HG03196 (cell line): ENCODE measurements at regions not wholly inside any gene's neighbourhood (a gene's known extent, or its start where the extent isn't known, plus 50 kb on each side); places are given as distances from the start of the nearest gene placed in this dataset.
A peak's percentile ranks its signal among the peaks of the same experiment; 100 is the strongest.

Source experiments
- ATAC-seq: cut with Tn5 transposase; IDR thresholded peaks from one replicate; pipeline ENCODE4 v1.9.1; 2021; ENCODE audit not compliant: unreplicated experiment

- ATAC-seq, result no peak
Measured at GRCh38 chr5:56692359-56693219, 122.8 kb upstream of the MAP3K1 start.

GRCh38 chr5:56688402-56688801, 126.9 kb upstream of the MAP3K1 start:
- no peak for ATAC-seq

- ATAC-seq, result peak; percentile 71
Measured at GRCh38 chr5:56686337-56687195, 128.8 kb upstream of the MAP3K1 start.

GRCh38 chr5:56685503-56686217, 129.7 kb upstream of the MAP3K1 start:
- ATAC-seq, result no peak

- ATAC-seq, result no peak
Measured at GRCh38 chr5:56684159-56684558, 131.2 kb upstream of the MAP3K1 start.

- ATAC-seq, result no peak
Measured at GRCh38 chr5:56683733-56684132, 131.6 kb upstream of the MAP3K1 start.

- no peak for ATAC-seq
Measured at GRCh38 chr5:56683281-56683680, 132.1 kb upstream of the MAP3K1 start.

GRCh38 chr5:56681346-56681745, 134.0 kb upstream of the MAP3K1 start:
- ATAC-seq, result no peak

GRCh38 chr5:56680731-56681130, 134.6 kb upstream of the MAP3K1 start:
- ATAC-seq, result no peak

GRCh38 chr5:56677690-56678305, 137.6 kb upstream of the MAP3K1 start:
- ATAC-seq, result no peak

- ATAC-seq, result no peak
Measured at GRCh38 chr5:56676091-56676768, 139.1 kb upstream of the MAP3K1 start.

- no peak for ATAC-seq
Measured at GRCh38 chr5:56674441-56674840, 140.9 kb upstream of the MAP3K1 start.

GRCh38 chr5:56673171-56673570, 142.2 kb upstream of the MAP3K1 start:
- ATAC-seq, result no peak

GRCh38 chr5:56671571-56671970, 143.8 kb upstream of the MAP3K1 start:
- ATAC-seq, result no peak

- ATAC-seq, result no peak
Measured at GRCh38 chr5:56670916-56671315, 144.4 kb upstream of the MAP3K1 start.

GRCh38 chr5:56669534-56670483, 145.5 kb upstream of the MAP3K1 start:
- ATAC-seq, result peak; percentile 97

GRCh38 chr5:56668996-56669395, 146.4 kb upstream of the MAP3K1 start:
- no peak for ATAC-seq

GRCh38 chr5:56667692-56668091, 147.7 kb upstream of the MAP3K1 start:
- ATAC-seq, result no peak

- ATAC-seq, result no peak
Measured at GRCh38 chr5:56666901-56667300, 148.4 kb upstream of the MAP3K1 start.
